ENCODE measurements at regions not wholly inside any gene's neighbourhood (a gene's known extent, or its start where the extent isn't known, plus 50 kb on each side); places are given as distances from the start of the nearest gene placed in this dataset.

- no peak overlapping the region for H3K4me3 ChIP-seq (ENCODE audit: low read depth in 1 of 5, low read length in 5 of 5)
- no peaks in the 10 kb centered on the region for H3K4me1 ChIP-seq (ENCODE audit: control insufficient read depth in 5 of 5, insufficient read depth in 5 of 5, low read length in 5 of 5)
- no peaks in the 10 kb centered on the region for H3K9me3 ChIP-seq (ENCODE audit: control insufficient read depth in 5 of 5, low read length in 5 of 5)
- no peak overlapping the region for H3K27ac ChIP-seq (ENCODE audit: low read depth, low read length)
- H3K9ac ChIP-seq (ENCODE audit: low read length in 5 of 5), result no peak overlapping the region
- no peaks in the 10 kb centered on the region for H3K36me3 ChIP-seq (ENCODE audit: control insufficient read depth in 5 of 5, insufficient read depth in 5 of 5, low read length in 5 of 5)
- H3K27me3 ChIP-seq (ENCODE audit: control insufficient read depth in 5 of 5, insufficient read depth in 4 of 5, low read length in 5 of 5), result no peaks in the 10 kb centered on the region
Observed at GRCh38 chr6:66628917-66629316, 921.9 kb upstream of the EYS start.

DNA sequence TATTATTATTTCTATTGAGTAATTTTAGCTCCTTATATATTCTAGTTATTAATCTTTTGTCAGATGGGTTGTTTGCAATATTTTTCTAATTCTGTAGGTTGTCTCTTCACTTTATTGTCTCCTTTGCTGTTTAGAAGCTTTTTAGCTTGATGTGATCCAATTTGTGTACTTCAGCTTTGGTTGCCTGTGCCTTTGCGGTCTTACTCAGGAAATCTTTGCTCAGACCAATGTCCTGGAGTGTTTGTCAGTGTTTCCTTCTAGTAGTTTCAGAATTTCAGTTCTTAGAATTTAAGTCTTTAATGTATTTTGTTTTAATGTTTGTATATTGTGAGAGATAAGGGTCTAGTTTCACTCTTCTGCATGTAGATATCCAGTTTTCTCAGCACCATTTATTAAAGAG, 916.0 kb upstream of the EYS start:
- no peaks in the 10 kb centered on the region for H3K36me3 ChIP-seq (ENCODE audit: control insufficient read depth in 5 of 5, insufficient read depth in 5 of 5, low read length in 5 of 5)
- no peaks in the 10 kb centered on the region for H3K9me3 ChIP-seq (ENCODE audit: control insufficient read depth in 5 of 5, low read length in 5 of 5)
- no peak overlapping the region for H3K27ac ChIP-seq (ENCODE audit: low read depth, low read length)
- H3K4me3 ChIP-seq (ENCODE audit: low read depth in 1 of 5, low read length in 5 of 5), result no peak overlapping the region
- no peaks in the 10 kb centered on the region for H3K27me3 ChIP-seq (ENCODE audit: control insufficient read depth in 5 of 5, insufficient read depth in 4 of 5, low read length in 5 of 5)
- no peaks in the 10 kb centered on the region for H3K4me1 ChIP-seq (ENCODE audit: control insufficient read depth in 5 of 5, insufficient read depth in 5 of 5, low read length in 5 of 5)
- H3K9ac ChIP-seq (ENCODE audit: low read length in 5 of 5), result no peak overlapping the region

DNA sequence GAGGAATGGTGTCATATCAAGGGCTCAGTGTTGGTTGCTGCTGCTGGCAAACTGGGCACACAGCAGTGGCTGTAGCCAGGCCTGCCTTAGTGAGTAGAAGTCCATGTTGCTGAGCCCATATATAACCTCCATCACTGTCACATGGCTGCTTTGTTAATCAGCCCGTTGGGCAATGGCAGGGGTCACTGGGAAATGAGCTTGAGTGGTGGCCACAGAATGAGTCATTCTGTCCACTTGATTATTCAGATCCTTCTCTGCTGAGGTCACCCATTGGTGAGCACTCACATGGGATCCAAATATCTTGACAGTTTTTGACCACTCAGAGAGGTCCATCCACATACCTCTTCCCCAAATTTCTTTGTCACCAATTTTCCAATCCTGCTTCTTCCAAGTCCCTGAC, 898.9 kb upstream of the EYS start:
- no peak overlapping the region for H3K4me3 ChIP-seq (ENCODE audit: low read depth in 1 of 5, low read length in 5 of 5)

GRCh38 chr6:66605011-66605410, 898.0 kb upstream of the EYS start:
- no peak overlapping the region for H3K9ac ChIP-seq (ENCODE audit: low read length in 5 of 5)
- H3K27me3 ChIP-seq (ENCODE audit: control insufficient read depth in 5 of 5, insufficient read depth in 4 of 5, low read length in 5 of 5), result no peaks in the 10 kb centered on the region
- H3K9me3 ChIP-seq (ENCODE audit: control insufficient read depth in 5 of 5, low read length in 5 of 5), result peaks cover 0 to 5% (median 0%) of the 10 kb centered on the region in 5 donors
- H3K4me1 ChIP-seq (ENCODE audit: control insufficient read depth in 5 of 5, insufficient read depth in 5 of 5, low read length in 5 of 5), result no peaks in the 10 kb centered on the region
- H3K27ac ChIP-seq (ENCODE audit: low read depth, low read length), result no peak overlapping the region
- no peak overlapping the region for H3K4me3 ChIP-seq (ENCODE audit: low read depth in 1 of 5, low read length in 5 of 5)
- no peaks in the 10 kb centered on the region for H3K36me3 ChIP-seq (ENCODE audit: control insufficient read depth in 5 of 5, insufficient read depth in 5 of 5, low read length in 5 of 5)

More for the DNA sequence above, 898.9 kb upstream of the EYS start:
- no peak overlapping the region for H3K9ac ChIP-seq (ENCODE audit: low read length in 5 of 5)
- no peaks in the 10 kb centered on the region for H3K4me1 ChIP-seq (ENCODE audit: control insufficient read depth in 5 of 5, insufficient read depth in 5 of 5, low read length in 5 of 5)
- peaks cover 0 to 5% (median 0%) of the 10 kb centered on the region in 5 donors for H3K9me3 ChIP-seq (ENCODE audit: control insufficient read depth in 5 of 5, low read length in 5 of 5)
- H3K27ac ChIP-seq (ENCODE audit: low read depth, low read length), result no peak overlapping the region
- no peaks in the 10 kb centered on the region for H3K36me3 ChIP-seq (ENCODE audit: control insufficient read depth in 5 of 5, insufficient read depth in 5 of 5, low read length in 5 of 5)
- H3K27me3 ChIP-seq (ENCODE audit: control insufficient read depth in 5 of 5, insufficient read depth in 4 of 5, low read length in 5 of 5), result no peaks in the 10 kb centered on the region

DNA sequence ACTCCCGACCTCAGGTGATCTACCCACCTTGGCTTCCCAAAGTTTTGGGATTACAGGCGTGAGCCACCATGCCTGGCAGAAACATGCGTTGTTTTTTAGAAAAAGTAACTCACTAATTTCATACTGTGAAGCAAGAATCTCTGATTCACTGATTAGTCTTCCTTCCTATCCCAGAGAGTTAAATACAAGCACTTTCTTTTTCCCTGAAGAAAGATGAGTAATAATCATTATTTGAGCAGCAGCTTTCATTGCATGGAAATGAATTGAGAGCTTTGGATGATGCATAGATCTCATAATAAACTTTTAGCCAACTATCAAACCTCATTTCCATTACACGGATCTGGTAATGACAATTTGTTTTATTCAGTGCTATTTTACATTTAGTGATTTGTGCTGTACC, 892.5 kb upstream of the EYS start:
- Histone ChIP-seq H3K4me1 (ENCODE audit: control insufficient read depth in 5 of 5, insufficient read depth in 5 of 5, low read length in 5 of 5) (no peaks in the 10 kb centered on the region), H3K4me3 (ENCODE audit: low read depth in 1 of 5, low read length in 5 of 5) (no peak overlapping the region), H3K9me3 (ENCODE audit: control insufficient read depth in 5 of 5, low read length in 5 of 5) (peaks cover 0 to 4% (median 0%) of the 10 kb centered on the region in 5 donors), H3K27ac (ENCODE audit: low read depth, low read length) (no peak overlapping the region), H3K27me3 (ENCODE audit: control insufficient read depth in 5 of 5, insufficient read depth in 4 of 5, low read length in 5 of 5) (no peaks in the 10 kb centered on the region), H3K9ac (ENCODE audit: low read length in 5 of 5) (no peak overlapping the region), H3K36me3 (ENCODE audit: control insufficient read depth in 5 of 5, insufficient read depth in 5 of 5, low read length in 5 of 5) (no peaks in the 10 kb centered on the region)

DNA sequence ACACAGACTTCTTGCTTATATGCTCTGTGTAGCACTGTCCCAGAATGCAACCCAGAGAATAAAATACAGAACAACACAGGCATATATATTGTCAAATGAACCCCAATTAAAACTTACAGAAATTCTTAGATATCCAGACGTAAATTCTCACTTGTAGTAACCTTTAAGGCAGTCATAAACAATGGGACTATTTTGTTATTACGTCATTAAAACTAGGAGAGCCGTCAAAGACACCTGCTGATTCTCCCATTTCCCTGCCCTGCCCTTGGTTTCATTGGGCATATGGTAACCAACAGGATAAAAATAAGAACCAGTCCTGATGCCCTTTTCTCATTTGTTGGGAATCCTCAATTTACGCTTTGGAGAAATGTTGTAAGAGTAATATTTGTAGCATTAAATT, 871.3 kb upstream of the EYS start:
- Histone ChIP-seq H3K9ac (ENCODE audit: low read length in 5 of 5) (no peak overlapping the region), H3K36me3 (ENCODE audit: control insufficient read depth in 5 of 5, insufficient read depth in 5 of 5, low read length in 5 of 5) (no peaks in the 10 kb centered on the region), H3K9me3 (ENCODE audit: control insufficient read depth in 5 of 5, low read length in 5 of 5) (no peaks in the 10 kb centered on the region), H3K27me3 (ENCODE audit: control insufficient read depth in 5 of 5, insufficient read depth in 4 of 5, low read length in 5 of 5) (no peaks in the 10 kb centered on the region), H3K4me3 (ENCODE audit: low read depth in 1 of 5, low read length in 5 of 5) (no peak overlapping the region), H3K27ac (ENCODE audit: low read depth, low read length) (no peak overlapping the region), H3K4me1 (ENCODE audit: control insufficient read depth in 5 of 5, insufficient read depth in 5 of 5, low read length in 5 of 5) (no peaks in the 10 kb centered on the region)

- Histone ChIP-seq H3K4me3 (ENCODE audit: low read depth in 1 of 5, low read length in 5 of 5) (no peak overlapping the region), H3K9ac (ENCODE audit: low read length in 5 of 5) (no peak overlapping the region), H3K27ac (ENCODE audit: low read depth, low read length) (no peak overlapping the region), H3K9me3 (ENCODE audit: control insufficient read depth in 5 of 5, low read length in 5 of 5) (peaks cover 0 to 10% (median 3%) of the 10 kb centered on the region in 5 donors), H3K4me1 (ENCODE audit: control insufficient read depth in 5 of 5, insufficient read depth in 5 of 5, low read length in 5 of 5) (no peaks in the 10 kb centered on the region), H3K36me3 (ENCODE audit: control insufficient read depth in 5 of 5, insufficient read depth in 5 of 5, low read length in 5 of 5) (no peaks in the 10 kb centered on the region), H3K27me3 (ENCODE audit: control insufficient read depth in 5 of 5, insufficient read depth in 4 of 5, low read length in 5 of 5) (no peaks in the 10 kb centered on the region)
Observed at GRCh38 chr6:66568271-66568670, 861.2 kb upstream of the EYS start.

DNA sequence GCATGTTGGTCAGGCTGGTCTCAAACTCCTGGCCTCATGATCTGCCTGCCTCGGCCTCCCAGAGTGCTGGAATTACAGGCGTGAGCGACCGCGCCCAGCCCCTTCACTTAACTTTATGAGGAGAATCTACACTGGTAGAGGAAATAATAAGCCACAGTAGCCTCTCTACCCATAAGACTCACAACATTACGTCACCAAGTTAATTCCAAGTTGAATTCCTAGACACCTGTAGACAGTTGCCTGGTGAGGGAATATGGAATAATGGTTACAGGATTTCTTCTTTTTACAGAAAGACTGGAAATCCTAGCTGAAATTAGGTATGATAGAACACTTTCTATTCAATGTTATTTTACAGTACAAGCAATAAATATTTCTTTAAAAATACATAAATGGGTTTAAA, 854.5 kb upstream of the EYS start:
- Histone ChIP-seq H3K9me3 (ENCODE audit: control insufficient read depth in 5 of 5, low read length in 5 of 5) (peaks cover 0 to 12% (median 10%) of the 10 kb centered on the region in 5 donors), H3K27ac (ENCODE audit: low read depth, low read length) (no peak overlapping the region), H3K27me3 (ENCODE audit: control insufficient read depth in 5 of 5, insufficient read depth in 4 of 5, low read length in 5 of 5) (no peaks in the 10 kb centered on the region), H3K36me3 (ENCODE audit: control insufficient read depth in 5 of 5, insufficient read depth in 5 of 5, low read length in 5 of 5) (no peaks in the 10 kb centered on the region), H3K4me1 (ENCODE audit: control insufficient read depth in 5 of 5, insufficient read depth in 5 of 5, low read length in 5 of 5) (no peaks in the 10 kb centered on the region), H3K4me3 (ENCODE audit: low read depth in 1 of 5, low read length in 5 of 5) (no peak overlapping the region), H3K9ac (ENCODE audit: low read length in 5 of 5) (no peak overlapping the region)

DNA sequence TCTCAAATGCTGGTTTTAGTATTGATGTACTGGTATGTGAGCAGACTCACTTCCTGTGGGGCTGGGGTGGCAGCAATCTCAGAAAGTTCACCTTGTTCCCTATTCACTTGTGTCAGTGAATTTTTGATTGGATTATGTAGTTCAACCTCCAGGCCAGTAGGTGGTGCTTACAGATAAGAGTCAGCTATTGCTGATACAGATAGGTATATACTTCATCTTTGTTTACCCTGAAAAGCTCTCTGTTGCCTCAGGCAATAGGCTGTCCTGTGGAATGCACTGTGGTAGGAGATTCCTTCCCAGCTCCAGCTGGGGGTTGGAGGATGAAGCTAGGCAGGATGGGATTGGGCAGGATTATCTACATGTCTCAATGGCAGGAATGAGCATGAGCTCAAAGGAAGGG, 851.2 kb upstream of the EYS start:
- Histone ChIP-seq H3K36me3 (ENCODE audit: control insufficient read depth in 5 of 5, insufficient read depth in 5 of 5, low read length in 5 of 5) (no peaks in the 10 kb centered on the region), H3K27ac (ENCODE audit: low read depth, low read length) (no peak overlapping the region), H3K27me3 (ENCODE audit: control insufficient read depth in 5 of 5, insufficient read depth in 4 of 5, low read length in 5 of 5) (no peaks in the 10 kb centered on the region), H3K9ac (ENCODE audit: low read length in 5 of 5) (no peak overlapping the region), H3K4me1 (ENCODE audit: control insufficient read depth in 5 of 5, insufficient read depth in 5 of 5, low read length in 5 of 5) (no peaks in the 10 kb centered on the region), H3K4me3 (ENCODE audit: low read depth in 1 of 5, low read length in 5 of 5) (no peak overlapping the region), H3K9me3 (ENCODE audit: control insufficient read depth in 5 of 5, low read length in 5 of 5) (peaks cover 0 to 26% (median 2%) of the 10 kb centered on the region in 5 donors)

DNA sequence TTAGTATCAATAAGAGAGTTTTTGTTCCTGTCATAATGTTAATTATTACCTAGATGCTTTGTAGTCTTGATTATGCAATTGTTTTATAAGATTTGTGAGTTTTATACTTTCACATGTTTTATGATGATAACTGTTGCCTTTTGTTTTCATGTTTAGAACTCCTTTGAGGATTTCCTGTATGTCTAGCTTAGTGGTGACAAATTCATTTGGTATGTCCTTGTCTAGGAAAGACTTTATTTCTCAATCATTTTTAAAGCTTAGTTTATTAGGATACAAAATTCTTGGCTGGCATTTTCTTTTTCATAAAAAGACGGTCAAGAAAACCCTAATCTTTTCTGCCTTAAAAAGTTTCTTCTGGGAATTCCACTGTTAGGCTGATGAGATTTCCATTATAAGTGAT, 849.9 kb upstream of the EYS start:
- H3K36me3 ChIP-seq (ENCODE audit: control insufficient read depth in 5 of 5, insufficient read depth in 5 of 5, low read length in 5 of 5), result no peaks in the 10 kb centered on the region
- H3K9ac ChIP-seq (ENCODE audit: low read length in 5 of 5), result no peak overlapping the region
- H3K27ac ChIP-seq (ENCODE audit: low read depth, low read length), result no peak overlapping the region
- no peak overlapping the region for H3K4me3 ChIP-seq (ENCODE audit: low read depth in 1 of 5, low read length in 5 of 5)
- H3K27me3 ChIP-seq (ENCODE audit: control insufficient read depth in 5 of 5, insufficient read depth in 4 of 5, low read length in 5 of 5), result no peaks in the 10 kb centered on the region
- H3K9me3 ChIP-seq (ENCODE audit: control insufficient read depth in 5 of 5, low read length in 5 of 5), result peaks cover 0 to 24% (median 2%) of the 10 kb centered on the region in 5 donors
- no peaks in the 10 kb centered on the region for H3K4me1 ChIP-seq (ENCODE audit: control insufficient read depth in 5 of 5, insufficient read depth in 5 of 5, low read length in 5 of 5)

- Histone ChIP-seq H3K4me3 (ENCODE audit: low read depth in 1 of 5, low read length in 5 of 5) (no peak overlapping the region), H3K27me3 (ENCODE audit: control insufficient read depth in 5 of 5, insufficient read depth in 4 of 5, low read length in 5 of 5) (no peaks in the 10 kb centered on the region), H3K9me3 (ENCODE audit: control insufficient read depth in 5 of 5, low read length in 5 of 5) (peaks cover 0 to 22% (median 2%) of the 10 kb centered on the region in 5 donors), H3K9ac (ENCODE audit: low read length in 5 of 5) (no peak overlapping the region), H3K4me1 (ENCODE audit: control insufficient read depth in 5 of 5, insufficient read depth in 5 of 5, low read length in 5 of 5) (no peaks in the 10 kb centered on the region), H3K27ac (ENCODE audit: low read depth, low read length) (no peak overlapping the region), H3K36me3 (ENCODE audit: control insufficient read depth in 5 of 5, insufficient read depth in 5 of 5, low read length in 5 of 5) (no peaks in the 10 kb centered on the region)
Observed at GRCh38 chr6:66555082-66555481, 848.1 kb upstream of the EYS start.

All from subcutaneous abdominal adipose tissue (tissue), 5 donors.